ENCODE measurements at regions not wholly inside any gene's neighbourhood (a gene's known extent, or its start where the extent isn't known, plus 50 kb on each side); places are given as distances from the start of the nearest gene placed in this dataset.
"Not testable (repeated sequence)": the region's sequence is repeated elsewhere in the genome, so short reads cannot be mapped to it uniquely, and the experiment has no call there.

GRCh38 chr2:145394181-145394580, 874.3 kb upstream of the ZEB2 start:
- DNase-seq, result no peak

- DNase-seq, result no peak
Measured at GRCh38 chr2:145386973-145387372, 867.1 kb upstream of the ZEB2 start.

GRCh38 chr2:145383961-145384360, 864.0 kb upstream of the ZEB2 start:
- DNase-seq, result no peak

- no peak for DNase-seq
Measured at GRCh38 chr2:145380436-145381017, 860.6 kb upstream of the ZEB2 start.

GRCh38 chr2:145379934-145380333, 860.0 kb upstream of the ZEB2 start:
- DNase-seq, result no peak

- no peak for DNase-seq
Measured at GRCh38 chr2:145374165-145374564, 854.2 kb upstream of the ZEB2 start.

- not testable (repeated sequence) for DNase-seq
Measured at GRCh38 chr2:145367334-145367733, 847.4 kb upstream of the ZEB2 start.

GRCh38 chr2:145366341-145366740, 846.4 kb upstream of the ZEB2 start:
- no peak for DNase-seq

- no peak for DNase-seq
Measured at GRCh38 chr2:145360129-145360790, 840.3 kb upstream of the ZEB2 start.

GRCh38 chr2:145359561-145359960, 839.6 kb upstream of the ZEB2 start:
- DNase-seq, result no peak

- no peak for DNase-seq
Measured at GRCh38 chr2:145356056-145356455, 836.1 kb upstream of the ZEB2 start.

- no peak for DNase-seq
Measured at GRCh38 chr2:145352484-145352883, 832.6 kb upstream of the ZEB2 start.

GRCh38 chr2:145351864-145352425, 832.0 kb upstream of the ZEB2 start:
- DNase-seq, result no peak

GRCh38 chr2:145350011-145350410, 830.1 kb upstream of the ZEB2 start:
- no peak for DNase-seq

GRCh38 chr2:145344076-145344724, 824.3 kb upstream of the ZEB2 start:
- DNase-seq, result no peak

- DNase-seq, result no peak
Measured at GRCh38 chr2:145343287-145343686, 823.4 kb upstream of the ZEB2 start.

- no peak for DNase-seq
Measured at GRCh38 chr2:145341536-145341935, 821.6 kb upstream of the ZEB2 start.

GRCh38 chr2:145339646-145340045, 819.7 kb upstream of the ZEB2 start:
- DNase-seq, result no peak

- no peak for DNase-seq
Measured at GRCh38 chr2:145332210-145332898, 812.4 kb upstream of the ZEB2 start.

GRCh38 chr2:145329971-145330370, 810.1 kb upstream of the ZEB2 start:
- DNase-seq, result no peak

GRCh38 chr2:145325485-145325884, 805.6 kb upstream of the ZEB2 start:
- no peak for DNase-seq

- DNase-seq, result no peak
Measured at GRCh38 chr2:145324748-145325147, 804.8 kb upstream of the ZEB2 start.

GRCh38 chr2:145323512-145323911, 803.6 kb upstream of the ZEB2 start:
- no peak for DNase-seq

GRCh38 chr2:145321344-145321743, 801.4 kb upstream of the ZEB2 start:
- no peak for DNase-seq

All from SHP77 treated with DMSO at 0.1 percent for 48 hours (cell line).